HEK293 (cell line): ENCODE measurements at regions not wholly inside any gene's neighbourhood (a gene's known extent, or its start where the extent isn't known, plus 50 kb on each side); places are given as distances from the start of the nearest gene placed in this dataset.

Experiments
- CTCF ChIP-seq: fragments of 450-650 bp; formaldehyde crosslinking; IDR thresholded peaks from 2 replicates; pipeline ENCODE4 v1.5.1; 2016; ENCODE audit warnings: missing biosample characterization, missing genetic modification characterization
- GLIS2 ChIP-seq: fragments of 450-650 bp; formaldehyde crosslinking; IDR thresholded peaks from 2 replicates; pipeline ENCODE4 v1.5.1; 2016; ENCODE audit warnings: missing biosample characterization, missing genetic modification characterization
- MEIS1 ChIP-seq: sonication (generic); formaldehyde crosslinking; IDR thresholded peaks from 2 replicates; pipeline ENCODE4 v1.8.1; 2022; ENCODE audit warnings: missing genetic modification reagents, mild to moderate bottlenecking, borderline replicate concordance
- PRDM10 ChIP-seq: fragments of 450-650 bp; formaldehyde crosslinking; IDR thresholded peaks from 2 replicates; pipeline ENCODE4 v1.5.1; 2016; ENCODE audit warnings: missing biosample characterization, missing genetic modification characterization
- RBAK ChIP-seq: fragments of 450-650 bp; formaldehyde crosslinking; IDR thresholded peaks from 2 replicates; pipeline ENCODE4 v1.5.1; 2016; ENCODE audit warnings: missing biosample characterization, missing genetic modification characterization
- ZNF449 ChIP-seq: fragments of 450-650 bp; formaldehyde crosslinking; IDR thresholded peaks from 2 replicates; pipeline ENCODE4 v1.5.1; 2017; ENCODE audit warnings: missing biosample characterization, mild to moderate bottlenecking, missing genetic modification characterization, moderate library complexity
- ZNF488 ChIP-seq: fragments of 450-650 bp; formaldehyde crosslinking; IDR thresholded peaks from 2 replicates; pipeline ENCODE4 v1.5.1; 2016; ENCODE audit warnings: missing biosample characterization, missing genetic modification characterization

- no peak for TF ChIP-seq CTCF (tag by site-specific recombination)
- no peak for TF ChIP-seq RBAK (tag by site-specific recombination)
- TF ChIP-seq MEIS1 (CRISPR knock-in tag): no peak
- TF ChIP-seq PRDM10 (tag by site-specific recombination): no peak
- TF ChIP-seq GLIS2 (tag by site-specific recombination): no peak
- TF ChIP-seq ZNF488: no peak
- TF ChIP-seq ZNF449 (tag by site-specific recombination): no peak
Observed at GRCh38 chr9:106074006-106074405, 379.7 kb downstream of the TMEM38B start.
